GM23338 (cell line): ENCODE measurements at regions not wholly inside any gene's neighbourhood (a gene's known extent, or its start where the extent isn't known, plus 50 kb on each side); places are given as distances from the start of the nearest gene placed in this dataset.

Experiments
- ATAC-seq: fragments of 200-7000 bp; cut with Tn5 transposase; 3 replicates; pipeline ENCODE4 v1.9.1; 2020
- DNase-seq: peaks from one replicate; pipeline ENCODE4 v3.0.0-alpha.2; 2015; ENCODE audit warnings: low spot score
- H2AFZ ChIP-seq: fragments of 200-600 bp; sonication (generic); 2 replicates; pipeline ENCODE4 v1.8.0; 2016; ENCODE audit warnings: antibody characterized with exemption, mild to moderate bottlenecking, moderate library complexity
- H3F3A ChIP-seq: fragments of 200-600 bp; sonication (generic); replicated peaks from 2 replicates; pipeline ENCODE4 v1.8.0; 2017; ENCODE audit warnings: antibody characterized with exemption, mixed run types, low read depth
- H3K27ac ChIP-seq: fragments of 200-600 bp; sonication (generic); 2 replicates; pipeline ENCODE4 v1.6.1; 2016; ENCODE audit warnings: low read depth
- H3K27me3 ChIP-seq: fragments of 200-600 bp; sonication (generic); 2 replicates; pipeline ENCODE4 v1.8.0; 2016; ENCODE audit warnings: mild to moderate bottlenecking, mixed run types, moderate library complexity; ENCODE audit not compliant: insufficient read depth
- H3K36me3 ChIP-seq: fragments of 200-600 bp; sonication (generic); 2 replicates; pipeline ENCODE4 v1.8.0; 2016; ENCODE audit warnings: mild to moderate bottlenecking; ENCODE audit not compliant: insufficient read depth
- H3K4me1 ChIP-seq: fragments of 200-600 bp; sonication (generic); 2 replicates; pipeline ENCODE4 v1.8.0; 2016; ENCODE audit warnings: mild to moderate bottlenecking, moderate library complexity; ENCODE audit not compliant: insufficient read depth
- H3K4me2 ChIP-seq: fragments of 200-600 bp; sonication (generic); 2 replicates; pipeline ENCODE4 v1.7.1; 2017; ENCODE audit warnings: mixed run types
- H3K4me3 ChIP-seq: fragments of 200-600 bp; sonication (generic); 2 replicates; pipeline ENCODE4 v1.6.1; 2016; ENCODE audit warnings: mixed run types
- H3K79me2 ChIP-seq: fragments of 200-600 bp; sonication (generic); replicated peaks from 2 replicates; pipeline ENCODE4 v1.8.0; 2017; ENCODE audit warnings: mild to moderate bottlenecking; ENCODE audit not compliant: insufficient read depth
- H3K9me2 ChIP-seq: fragments of 200-600 bp; sonication (generic); 2 replicates; pipeline ENCODE4 v1.8.0; 2017; ENCODE audit not compliant: insufficient read depth
- H4K20me1 ChIP-seq: fragments of 200-600 bp; sonication (generic); replicated peaks from 2 replicates; pipeline ENCODE4 v1.8.0; 2017; ENCODE audit warnings: mild to moderate bottlenecking; ENCODE audit not compliant: insufficient read depth
- H3K27ac Mint-ChIP-seq: 2 replicates; pipeline ENCODE4 v1.8.0; 2020; ENCODE audit warnings: inconsistent platforms, mild to moderate bottlenecking, moderate library complexity, mixed read lengths
- H3K27me3 Mint-ChIP-seq: 3 replicates; pipeline ENCODE4 v1.8.0; 2022; ENCODE audit warnings: low read depth, mild to moderate bottlenecking, moderate library complexity, mixed read lengths, inconsistent platforms; ENCODE audit not compliant: insufficient read depth, poor library complexity
- H3K36me3 Mint-ChIP-seq: 3 replicates; pipeline ENCODE4 v1.8.0; 2021; ENCODE audit warnings: low read depth, mild to moderate bottlenecking, inconsistent platforms, moderate library complexity, mixed read lengths
- H3K4me1 Mint-ChIP-seq: 3 replicates; pipeline ENCODE4 v1.8.0; 2020; ENCODE audit warnings: mild to moderate bottlenecking, inconsistent platforms, mixed read lengths
- H3K4me3 Mint-ChIP-seq: 3 replicates; pipeline ENCODE4 v1.8.0; 2021; ENCODE audit warnings: moderate library complexity, mild to moderate bottlenecking, inconsistent platforms, mixed read lengths
- H3K9me3 Mint-ChIP-seq: 3 replicates; pipeline ENCODE4 v1.8.0; 2020; ENCODE audit warnings: moderate library complexity, mild to moderate bottlenecking, inconsistent platforms, mixed read lengths
- CREB1 ChIP-seq: fragments of 250-450 bp; sonication (Bioruptor Pico); IDR thresholded peaks from 2 replicates; pipeline ENCODE4 v1.5.0; 2020; ENCODE audit warnings: low read depth, mild to moderate bottlenecking, moderate library complexity
- CTCF ChIP-seq, 2 experiments: fragments of 200-600 bp in 1 of 2; sonication (generic) in 1 of 2; conservative IDR thresholded peaks; 2 replicates each; pipeline versions ENCODE4 v1.5.1 to v1.6.1; 2016 to 2017; ENCODE audit warnings: antibody characterized with exemption in 2 of 2, low read depth in 2 of 2, mild to moderate bottlenecking in 2 of 2, moderate library complexity in 1 of 2
- ETS1 ChIP-seq: IDR thresholded peaks from 2 replicates; pipeline ENCODE4 v1.6.1; 2016; ENCODE audit warnings: antibody characterized with exemption
- EZH2 ChIP-seq: fragments of 200-600 bp; sonication (generic); IDR thresholded peaks from one replicate; pipeline ENCODE4 v1.8.0; 2017; ENCODE audit warnings: antibody characterized with exemption, mild to moderate bottlenecking, low read depth; ENCODE audit not compliant: unreplicated experiment
- EZH2phosphoT487 ChIP-seq: fragments of 200-600 bp; sonication (generic); IDR thresholded peaks from one replicate; pipeline ENCODE4 v1.8.1; 2018; ENCODE audit warnings: antibody characterized with exemption; ENCODE audit not compliant: unreplicated experiment
- JUNB ChIP-seq: IDR thresholded peaks from one replicate; pipeline ENCODE4 v1.6.1; 2016; ENCODE audit warnings: antibody characterized with exemption; ENCODE audit not compliant: unreplicated experiment
- NANOG ChIP-seq: IDR thresholded peaks from 2 replicates; pipeline ENCODE4 v1.6.1; 2016; ENCODE audit warnings: antibody characterized with exemption, borderline replicate concordance
- POLR2AphosphoS5 ChIP-seq: IDR thresholded peaks from 2 replicates; pipeline ENCODE4 v1.6.1; 2016; ENCODE audit warnings: antibody characterized with exemption, low read depth
- REST ChIP-seq: IDR thresholded peaks from one replicate; pipeline ENCODE4 v1.6.1; 2018; ENCODE audit warnings: antibody characterized with exemption; ENCODE audit not compliant: unreplicated experiment
- STAT1 ChIP-seq: IDR thresholded peaks from one replicate; pipeline ENCODE4 v1.6.1; 2016; ENCODE audit warnings: antibody characterized with exemption; ENCODE audit not compliant: unreplicated experiment
- ZNF114 ChIP-seq: fragments of 250-450 bp; sonication (Bioruptor Pico); IDR thresholded peaks from 2 replicates; pipeline ENCODE4 v1.5.0; 2020; ENCODE audit warnings: mild to moderate bottlenecking, moderate library complexity
- ZNF331 ChIP-seq: fragments of 250-450 bp; sonication (Bioruptor Pico); IDR thresholded peaks from 2 replicates; pipeline ENCODE4 v1.5.0; 2020; ENCODE audit warnings: low read depth, mild to moderate bottlenecking, moderate library complexity
- ZNF462 ChIP-seq: fragments of 250-450 bp; sonication (Bioruptor Pico); IDR thresholded peaks from 2 replicates; pipeline ENCODE4 v1.5.0; 2020; ENCODE audit warnings: mild to moderate bottlenecking, moderate library complexity

GRCh38 chr5:147092044-147092443 lies 142.8 kb upstream of the STK32A start:
- Mint-ChIP-seq H3K4me1 (peaks cover 4% of the 10 kb centered on the region; the same call in 2 of the 3 replicates), H3K36me3 (no peaks in the 10 kb centered on the region), H3K9me3 (no peaks in the 10 kb centered on the region), H3K27me3 (no peaks in the 10 kb centered on the region), H3K27ac (no peak overlapping the region), H3K4me3 (no peak overlapping the region)
- Histone ChIP-seq H3K79me2 (no peaks in the 10 kb centered on the region), H3K4me2 (no peak overlapping the region), H3K4me3 (no peak overlapping the region), H3K4me1 (no peaks in the 10 kb centered on the region), H3K27me3 (no peaks in the 10 kb centered on the region), H4K20me1 (no peaks in the 10 kb centered on the region), H3K9me2 (no peaks in the 10 kb centered on the region), H3K36me3 (no peaks in the 10 kb centered on the region), H3K27ac (no peak overlapping the region), H3F3A (no peaks in the 10 kb centered on the region), H2AFZ (no peak overlapping the region)
- DNase-seq (no peak), ATAC-seq (no peak)
- TF ChIP-seq REST: no peak
- no peak for TF ChIP-seq ZNF114 (CRISPR knock-in tag)
- TF ChIP-seq ZNF331 (CRISPR knock-in tag): no peak
- no peak for TF ChIP-seq NANOG
- TF ChIP-seq ZNF462 (CRISPR knock-in tag): no peak
- no peak for TF ChIP-seq ETS1
- no peak for TF ChIP-seq EZH2
- TF ChIP-seq EZH2phosphoT487: no peak
- TF ChIP-seq STAT1: no peak
- TF ChIP-seq CTCF (conservative IDR thresholded peaks at IDR 0.05; ENCODE audit: low read depth in 2 of 2): no peak
- TF ChIP-seq POLR2AphosphoS5: no peak
- no peak for TF ChIP-seq JUNB
- TF ChIP-seq CREB1 (CRISPR knock-in tag): no peak
